Central memory CD8-positive, alpha-beta T cell (primary cell): ENCODE measurements at regions not wholly inside any gene's neighbourhood (a gene's known extent, or its start where the extent isn't known, plus 50 kb on each side); places are given as distances from the start of the nearest gene placed in this dataset.
"Not testable (repeated sequence)": the region's sequence is repeated elsewhere in the genome, so short reads cannot be mapped to it uniquely, and the experiment has no call there.

ENCODE experiments used
- ATAC-seq: fragments of 150-1000 bp; cut with Tn5 transposase; replicated peaks from 2 replicates; pipeline ENCODE4 v1.10.0; 2022; ENCODE audit warnings: mild to moderate bottlenecking, moderate FRiP score, moderate number of reproducible peaks; ENCODE audit not compliant: poor library complexity, severe bottlenecking; ENCODE audit errors: extremely low read depth
- DNase-seq, 2 donors: peaks; one replicate each; pipeline ENCODE4 v3.0.0; 2021; ENCODE audit warnings: low spot score in 2 of 2
- H3K27ac Mint-ChIP-seq: one replicate; pipeline ENCODE4 v1.8.0; 2022; ENCODE audit warnings: low read depth, mild to moderate bottlenecking, moderate library complexity, mixed read lengths
- H3K27me3 Mint-ChIP-seq: one replicate; pipeline ENCODE4 v1.8.0; 2022; ENCODE audit warnings: mixed read lengths
- H3K36me3 Mint-ChIP-seq: one replicate; pipeline ENCODE4 v1.8.0; 2022; ENCODE audit warnings: mild to moderate bottlenecking, moderate library complexity, mixed read lengths; ENCODE audit not compliant: insufficient read depth
- H3K4me1 Mint-ChIP-seq: one replicate; pipeline ENCODE4 v1.8.0; 2022; ENCODE audit warnings: mixed read lengths
- H3K4me3 Mint-ChIP-seq: one replicate; pipeline ENCODE4 v1.8.0; 2022; ENCODE audit warnings: mild to moderate bottlenecking, moderate library complexity, mixed read lengths
- H3K9me3 Mint-ChIP-seq: one replicate; pipeline ENCODE4 v1.8.0; 2022; ENCODE audit warnings: mixed read lengths

- Mint-ChIP-seq H3K9me3 (peaks cover 5% of the 10 kb centered on the region), H3K27ac (no peak overlapping the region), H3K4me1 (no peaks in the 10 kb centered on the region), H3K27me3 (no peaks in the 10 kb centered on the region), H3K4me3 (no peak overlapping the region), H3K36me3 (peaks cover 2% of the 10 kb centered on the region)
- no peak for ATAC-seq
- no peak for DNase-seq
Observed at GRCh38 chr5:124180299-124180874, 566.1 kb downstream of the ZNF608 start.

GRCh38 chr5:124179819-124180218 lies 566.6 kb downstream of the ZNF608 start:
- peaks cover 5% of the 10 kb centered on the region for H3K9me3 Mint-ChIP-seq
- DNase-seq, result no peak
- no peak for ATAC-seq
- peaks cover 2% of the 10 kb centered on the region for H3K36me3 Mint-ChIP-seq
- H3K4me1 Mint-ChIP-seq, result no peaks in the 10 kb centered on the region
- no peaks in the 10 kb centered on the region for H3K27me3 Mint-ChIP-seq
- H3K4me3 Mint-ChIP-seq, result no peak overlapping the region
- H3K27ac Mint-ChIP-seq, result no peak overlapping the region

- Mint-ChIP-seq H3K4me3 (no peak overlapping the region), H3K27ac (no peak overlapping the region), H3K4me1 (no peaks in the 10 kb centered on the region), H3K36me3 (peaks cover 2% of the 10 kb centered on the region), H3K9me3 (peaks cover 5% of the 10 kb centered on the region), H3K27me3 (no peaks in the 10 kb centered on the region)
- ATAC-seq, result no peak
- no peak for DNase-seq
Observed at GRCh38 chr5:124178050-124178449, 568.4 kb downstream of the ZNF608 start.

- Mint-ChIP-seq H3K4me3 (no peak overlapping the region), H3K4me1 (no peaks in the 10 kb centered on the region), H3K27me3 (no peaks in the 10 kb centered on the region), H3K27ac (no peak overlapping the region), H3K36me3 (peaks cover 2% of the 10 kb centered on the region), H3K9me3 (peaks cover 11% of the 10 kb centered on the region)
- DNase-seq (no peak), ATAC-seq (no peak)
Observed at GRCh38 chr5:124176692-124177091, 569.7 kb downstream of the ZNF608 start.

GRCh38 chr5:124173386-124173785 lies 573.1 kb downstream of the ZNF608 start:
- ATAC-seq (no peak), DNase-seq (no peak)
- H3K4me1 Mint-ChIP-seq, result no peaks in the 10 kb centered on the region
- H3K9me3 Mint-ChIP-seq, result peaks cover 15% of the 10 kb centered on the region
- no peak overlapping the region for H3K27ac Mint-ChIP-seq
- peaks cover 2% of the 10 kb centered on the region for H3K36me3 Mint-ChIP-seq
- H3K4me3 Mint-ChIP-seq, result no peak overlapping the region
- no peaks in the 10 kb centered on the region for H3K27me3 Mint-ChIP-seq

- DNase-seq, result no peak
- H3K9me3 Mint-ChIP-seq, result peaks cover 18% of the 10 kb centered on the region
- no peaks in the 10 kb centered on the region for H3K4me1 Mint-ChIP-seq
- no peak for ATAC-seq
- H3K36me3 Mint-ChIP-seq, result peaks cover 2% of the 10 kb centered on the region
- H3K4me3 Mint-ChIP-seq, result no peak overlapping the region
- no peak overlapping the region for H3K27ac Mint-ChIP-seq
- H3K27me3 Mint-ChIP-seq, result no peaks in the 10 kb centered on the region
Observed at GRCh38 chr5:124172389-124173003, 573.9 kb downstream of the ZNF608 start.

- DNase-seq, H3K36me3 Mint-ChIP-seq, ATAC-seq, H3K27me3 Mint-ChIP-seq, H3K27ac Mint-ChIP-seq, H3K4me1 Mint-ChIP-seq, H3K4me3 Mint-ChIP-seq: not testable (repeated sequence)
- H3K9me3 Mint-ChIP-seq, result peaks cover 25% of the 10 kb centered on the region
Observed at GRCh38 chr5:124168093-124168492, 578.3 kb downstream of the ZNF608 start.

- no peaks in the 10 kb centered on the region for H3K27me3 Mint-ChIP-seq
- DNase-seq, result no peak
- ATAC-seq, result no peak
- H3K27ac Mint-ChIP-seq, result no peak overlapping the region
- no peaks in the 10 kb centered on the region for H3K36me3 Mint-ChIP-seq
- H3K9me3 Mint-ChIP-seq, result peaks cover 9% of the 10 kb centered on the region
- no peak overlapping the region for H3K4me3 Mint-ChIP-seq
- no peaks in the 10 kb centered on the region for H3K4me1 Mint-ChIP-seq
Observed at GRCh38 chr5:124162767-124163532, 583.5 kb downstream of the ZNF608 start.

- Mint-ChIP-seq H3K27ac (no peak overlapping the region), H3K9me3 (peaks cover 7% of the 10 kb centered on the region), H3K36me3 (no peaks in the 10 kb centered on the region), H3K27me3 (no peaks in the 10 kb centered on the region), H3K4me1 (no peaks in the 10 kb centered on the region), H3K4me3 (no peak overlapping the region)
- DNase-seq (no peak), ATAC-seq (no peak)
Observed at GRCh38 chr5:124161266-124161665, 585.2 kb downstream of the ZNF608 start.

- no peak for DNase-seq
- Mint-ChIP-seq H3K9me3 (peaks cover 11% of the 10 kb centered on the region), H3K4me1 (no peaks in the 10 kb centered on the region), H3K27me3 (no peaks in the 10 kb centered on the region), H3K27ac (no peak overlapping the region), H3K36me3 (no peaks in the 10 kb centered on the region), H3K4me3 (no peak overlapping the region)
- ATAC-seq, result no peak
Observed at GRCh38 chr5:124160265-124160664, 586.2 kb downstream of the ZNF608 start.

GRCh38 chr5:124157320-124157719 lies 589.1 kb downstream of the ZNF608 start:
- H3K27me3 Mint-ChIP-seq, result no peaks in the 10 kb centered on the region
- no peaks in the 10 kb centered on the region for H3K36me3 Mint-ChIP-seq
- peaks cover 13% of the 10 kb centered on the region for H3K9me3 Mint-ChIP-seq
- no peak for ATAC-seq
- peak overlapping the region; percentile 5 for H3K4me3 Mint-ChIP-seq
- H3K4me1 Mint-ChIP-seq, result no peaks in the 10 kb centered on the region
- no peak overlapping the region for H3K27ac Mint-ChIP-seq
- no peak for DNase-seq

GRCh38 chr5:124156415-124156996 lies 589.9 kb downstream of the ZNF608 start:
- Mint-ChIP-seq H3K27me3 (no peaks in the 10 kb centered on the region), H3K9me3 (peaks cover 15% of the 10 kb centered on the region)

GRCh38 chr5:124154714-124155113 lies 591.7 kb downstream of the ZNF608 start:
- no peaks in the 10 kb centered on the region for H3K27me3 Mint-ChIP-seq
- DNase-seq, result no peak
- H3K27ac Mint-ChIP-seq, result no peak overlapping the region
- peaks cover 20% of the 10 kb centered on the region for H3K9me3 Mint-ChIP-seq
- H3K4me3 Mint-ChIP-seq, result no peak overlapping the region
- no peaks in the 10 kb centered on the region for H3K36me3 Mint-ChIP-seq
- H3K4me1 Mint-ChIP-seq, result no peaks in the 10 kb centered on the region
- ATAC-seq, result no peak

More at GRCh38 chr5:124156415-124156996, 589.9 kb downstream of the ZNF608 start:
- Mint-ChIP-seq H3K4me3 (no peak overlapping the region), H3K27ac (no peak overlapping the region), H3K36me3 (no peaks in the 10 kb centered on the region), H3K4me1 (no peaks in the 10 kb centered on the region)
- ATAC-seq (no peak), DNase-seq (no peak)
